ENCODE measurements at regions not wholly inside any gene's neighbourhood (a gene's known extent, or its start where the extent isn't known, plus 50 kb on each side); places are given as distances from the start of the nearest gene placed in this dataset.

- no peak for DNase-seq
Observed at GRCh38 chrX:131704136-131704695, 160.3 kb downstream of the OR13H1 start.

DNA sequence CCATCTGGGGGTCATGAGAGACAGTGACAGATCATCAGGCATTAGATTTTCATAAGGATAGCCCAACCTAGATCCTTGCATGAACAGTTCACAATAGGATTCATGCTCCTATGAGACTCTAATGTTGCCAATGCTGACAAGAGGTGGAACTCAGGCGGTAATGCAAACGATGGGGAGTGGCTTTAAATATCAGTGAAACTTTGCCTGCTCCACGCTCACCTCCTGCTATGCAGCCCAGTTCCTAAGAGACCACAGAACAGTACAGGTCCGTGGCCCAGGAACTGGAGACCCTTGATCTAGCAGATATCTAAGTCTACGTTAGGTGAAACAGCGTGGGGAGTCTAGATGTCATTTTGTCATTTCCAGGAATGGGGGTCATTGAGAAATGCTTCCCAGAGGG lies 165.7 kb downstream of the OR13H1 start:
- no peak for DNase-seq

GRCh38 chrX:131711478-131711867 lies 167.6 kb downstream of the OR13H1 start:
- no peak for DNase-seq

GRCh38 chrX:131723646-131724045 lies 179.8 kb downstream of the OR13H1 start:
- DNase-seq: no peak

DNA sequence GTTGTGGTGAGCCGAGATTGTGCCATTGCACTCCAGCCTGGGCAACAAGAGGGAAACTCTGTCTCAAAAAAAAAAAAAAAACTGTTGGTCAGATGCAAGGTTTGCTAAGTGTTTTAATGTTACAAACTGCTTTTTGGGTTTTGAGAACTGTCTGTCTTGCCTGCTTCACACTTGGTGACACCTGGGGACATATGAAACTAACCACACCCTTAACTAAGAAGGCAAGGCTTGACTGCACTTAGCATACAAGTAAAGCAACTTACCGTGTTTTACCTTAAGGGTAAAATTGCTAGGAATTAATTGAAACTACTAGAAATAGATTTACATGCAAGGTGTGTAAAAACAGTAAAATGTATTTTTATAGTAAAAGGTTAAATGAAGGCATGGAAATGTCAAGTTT lies 180.4 kb downstream of the OR13H1 start:
- no peak for DNase-seq

DNA sequence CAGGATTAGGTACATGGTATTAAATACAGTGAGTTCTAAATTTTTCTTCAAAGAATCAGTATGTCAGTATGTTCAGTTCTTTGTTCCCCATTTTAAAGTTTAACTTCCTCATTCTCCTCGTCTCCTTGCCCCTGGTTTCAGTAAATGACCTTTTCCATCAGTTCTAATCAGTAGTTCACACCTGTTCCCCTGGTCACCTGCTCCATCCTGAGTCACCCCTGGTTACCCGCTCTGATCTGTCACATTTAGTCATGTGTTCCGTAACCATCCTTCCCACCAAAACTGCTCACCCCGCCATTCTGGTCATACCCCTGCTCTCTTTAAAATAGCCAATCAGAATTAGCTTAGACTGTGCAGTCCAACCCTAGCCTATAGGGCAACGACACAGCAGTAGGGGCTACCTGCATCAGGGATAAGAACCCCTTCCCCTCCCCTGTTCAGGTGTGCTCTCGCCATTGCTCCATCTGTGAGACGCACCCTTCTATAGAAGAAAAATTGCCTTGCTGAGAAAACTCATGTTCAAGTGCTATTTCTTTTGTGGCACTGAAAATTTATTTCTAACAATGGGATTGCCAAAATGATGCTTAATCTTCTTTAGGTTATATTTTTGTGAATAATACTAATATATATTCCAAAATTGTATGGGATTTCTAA lies 181.3 kb downstream of the OR13H1 start:
- DNase-seq: no peak

DNA sequence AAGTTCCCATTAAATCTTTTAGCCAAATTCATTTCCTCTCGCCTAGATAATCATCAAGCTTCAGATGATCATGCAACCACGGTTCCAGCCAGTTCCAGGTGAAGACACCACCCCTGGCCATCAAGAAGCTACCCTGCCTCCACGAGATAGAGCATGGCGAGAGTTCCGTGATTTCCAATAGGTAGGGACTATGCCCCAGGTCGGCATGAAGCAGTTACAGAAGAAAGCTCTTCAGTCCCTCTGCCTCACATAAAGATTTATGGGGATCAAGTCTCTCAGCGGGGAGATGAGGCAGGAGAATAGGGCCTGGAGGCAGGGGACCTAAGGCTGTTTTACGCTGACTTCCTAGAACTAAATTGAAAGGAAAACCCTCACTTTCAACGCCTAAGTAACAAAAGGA lies 183.9 kb downstream of the OR13H1 start:
- no peak for DNase-seq

DNA sequence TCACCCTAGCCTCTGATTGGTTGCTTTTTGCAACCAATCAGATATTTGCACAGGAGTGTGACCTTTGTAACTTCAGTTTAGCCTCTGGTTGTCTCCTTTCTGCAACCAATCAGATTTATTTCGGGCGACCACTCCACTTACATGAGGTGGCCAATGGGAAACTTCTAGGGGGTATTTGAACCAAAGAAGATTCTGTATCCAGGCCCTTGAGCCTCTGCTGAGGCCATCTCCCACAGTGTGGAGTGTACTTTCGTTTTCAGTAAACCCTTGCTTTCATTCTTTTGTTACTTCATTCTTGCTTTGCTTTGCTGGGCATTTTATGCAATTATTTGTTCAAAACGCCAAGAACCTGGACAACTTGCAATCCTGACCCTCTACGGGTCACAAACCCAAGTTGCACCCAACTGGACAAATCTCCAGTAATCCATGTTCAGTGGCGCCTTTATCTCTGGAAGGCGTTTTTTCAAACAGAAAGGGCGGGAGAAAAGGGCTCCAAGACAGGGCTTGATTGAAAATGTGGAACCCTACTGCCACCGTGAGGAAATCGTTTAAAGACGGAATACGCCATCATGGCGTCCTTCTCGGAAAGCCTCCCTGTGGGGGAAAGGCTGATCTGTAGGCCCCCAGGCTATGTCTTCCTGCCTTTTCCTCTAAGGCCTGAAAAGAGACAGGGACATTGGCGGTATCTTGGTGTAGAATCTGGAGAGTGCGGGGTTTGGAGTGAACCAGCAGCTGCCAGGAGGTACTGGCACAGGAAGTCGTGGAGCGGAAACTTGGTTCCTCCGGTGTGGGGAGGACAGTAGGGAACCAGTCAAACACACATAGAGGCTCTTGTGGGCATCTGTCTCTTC lies 184.6 kb downstream of the OR13H1 start:
- no peak for DNase-seq

DNA sequence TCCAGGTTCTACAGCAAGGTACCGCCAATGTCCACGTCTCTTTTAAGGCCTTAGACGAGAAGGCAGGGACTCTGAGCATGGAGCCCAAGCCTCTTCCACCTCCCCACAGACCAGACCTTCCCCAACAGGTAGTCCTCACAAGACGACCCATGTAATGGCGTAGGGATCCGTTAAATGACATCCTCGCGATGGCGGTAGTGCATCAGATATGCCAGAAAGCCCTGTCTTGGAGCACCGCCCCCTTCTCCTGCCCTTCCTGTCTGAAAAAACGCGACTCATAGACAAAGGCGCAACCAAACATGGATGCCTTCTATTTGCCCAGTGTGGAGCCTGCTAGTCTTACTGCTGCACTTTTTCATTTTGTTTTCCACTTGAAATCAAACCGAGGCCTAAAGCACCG lies 185.4 kb downstream of the OR13H1 start:
- no peak for DNase-seq

- DNase-seq: no peak
Observed at GRCh38 chrX:131734621-131735020, 190.7 kb downstream of the OR13H1 start.

GRCh38 chrX:131735127-131735526 lies 191.3 kb downstream of the OR13H1 start:
- no peak for DNase-seq

- DNase-seq: no peak
Observed at GRCh38 chrX:131739823-131740222, 195.9 kb downstream of the OR13H1 start.

DNA sequence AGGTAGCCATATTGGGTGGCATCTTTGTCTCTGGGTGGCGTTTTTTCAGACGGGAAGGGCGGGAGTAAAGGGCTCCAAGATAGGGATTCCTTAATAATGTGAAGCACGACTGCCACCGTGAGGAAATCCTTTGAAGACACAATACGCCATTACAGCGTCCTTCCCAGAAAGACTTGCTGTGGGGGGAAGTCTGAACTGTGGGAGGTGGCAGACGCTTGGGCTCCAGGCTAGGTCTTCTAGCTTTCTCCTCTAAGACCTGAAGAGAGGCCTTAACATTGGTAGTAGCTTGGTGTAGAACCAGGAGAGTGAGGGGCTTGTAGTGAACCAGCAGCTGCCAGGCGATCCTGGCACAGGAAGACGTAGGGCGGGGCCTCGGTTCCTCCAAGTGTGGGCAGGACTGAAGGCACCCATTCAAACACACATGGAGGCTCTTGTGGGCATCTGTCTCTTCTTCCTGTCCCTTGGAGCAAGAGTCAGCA lies 197.3 kb downstream of the OR13H1 start:
- DNase-seq: no peak

GRCh38 chrX:131745942-131746489 lies 202.1 kb downstream of the OR13H1 start:
- DNase-seq: no peak

DNA sequence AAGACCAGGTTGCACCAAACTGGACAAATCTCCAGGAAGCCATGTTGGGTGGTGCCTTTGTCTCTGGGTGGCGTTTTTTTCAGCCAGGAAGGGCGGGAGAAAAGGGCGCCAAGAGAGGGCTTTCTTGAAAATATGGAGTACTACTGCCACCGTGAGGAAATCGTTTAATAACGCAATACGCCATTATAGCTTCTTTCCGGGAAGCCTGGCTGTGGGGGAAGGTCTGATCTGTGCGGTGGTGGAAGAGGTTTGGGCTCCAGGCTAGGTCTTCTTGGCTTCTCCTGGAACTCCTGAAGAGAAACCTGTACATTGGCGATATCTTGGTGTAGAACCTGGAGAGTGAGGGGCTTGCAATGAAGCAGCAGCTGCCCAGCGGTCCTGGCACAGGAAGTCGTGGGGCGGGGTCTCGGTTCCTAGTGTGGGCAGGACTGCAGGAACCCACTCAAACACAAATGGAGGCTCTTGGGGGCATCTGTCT lies 202.7 kb downstream of the OR13H1 start:
- DNase-seq: no peak

GRCh38 chrX:131747173-131747572 lies 203.3 kb downstream of the OR13H1 start:
- no peak for DNase-seq

DNA sequence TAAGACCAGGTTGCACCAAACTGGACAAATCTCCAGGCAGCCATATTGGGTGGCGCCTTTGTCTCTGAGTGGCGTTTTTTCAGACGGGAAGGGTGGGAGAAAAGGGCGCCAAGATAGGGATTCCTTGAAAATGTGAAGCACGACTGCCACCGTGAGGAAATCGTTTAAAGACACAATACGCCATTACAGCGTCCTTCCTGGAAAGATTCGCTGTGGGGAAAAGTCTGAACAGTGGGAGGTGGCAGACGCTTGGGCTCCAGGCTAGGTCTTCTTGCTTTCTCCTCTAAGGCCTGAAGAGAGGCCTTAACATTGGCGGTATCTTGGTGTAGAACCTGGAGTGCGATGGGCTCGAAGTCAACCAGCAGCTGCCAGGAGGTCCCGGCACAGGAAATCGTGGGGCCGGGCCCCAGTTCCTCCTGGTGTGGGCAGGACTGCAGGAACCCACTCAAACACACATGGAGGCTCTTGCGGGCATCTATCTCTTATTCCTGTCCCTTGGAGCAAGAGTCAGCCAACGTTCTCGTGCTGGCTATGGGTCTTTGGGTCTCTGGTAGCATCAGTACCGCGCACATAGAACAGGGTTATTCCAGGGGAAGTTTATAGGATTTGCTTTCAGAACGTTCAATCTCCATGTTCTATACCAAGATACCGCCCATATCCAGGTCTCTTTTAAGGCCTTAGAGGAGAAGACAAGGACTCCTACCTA lies 208.8 kb downstream of the OR13H1 start:
- DNase-seq: no peak

DNA sequence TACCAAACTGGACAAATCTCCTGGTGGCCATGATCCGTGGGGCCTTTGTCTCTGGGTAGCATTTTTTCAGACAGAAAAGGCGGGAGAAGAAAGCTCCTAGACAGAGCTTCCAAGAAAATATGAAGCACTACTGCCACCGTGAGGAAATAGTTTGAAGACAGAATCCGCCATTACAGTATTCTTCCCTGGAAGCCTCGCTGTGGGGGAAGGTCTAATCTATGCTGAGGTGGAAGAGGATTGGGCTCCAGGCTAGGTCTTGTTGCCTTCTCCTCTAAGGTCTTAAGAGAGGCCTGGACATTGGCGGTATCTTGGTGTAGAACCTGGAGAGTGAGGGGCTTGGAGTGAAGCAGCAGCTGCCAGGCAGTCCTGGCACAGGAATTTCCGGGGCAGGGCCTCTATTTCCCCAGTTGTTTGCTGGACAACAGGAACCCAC lies 218.9 kb downstream of the OR13H1 start:
- DNase-seq: no peak

GRCh38 chrX:131763674-131764073 lies 219.8 kb downstream of the OR13H1 start:
- no peak for DNase-seq

DNA sequence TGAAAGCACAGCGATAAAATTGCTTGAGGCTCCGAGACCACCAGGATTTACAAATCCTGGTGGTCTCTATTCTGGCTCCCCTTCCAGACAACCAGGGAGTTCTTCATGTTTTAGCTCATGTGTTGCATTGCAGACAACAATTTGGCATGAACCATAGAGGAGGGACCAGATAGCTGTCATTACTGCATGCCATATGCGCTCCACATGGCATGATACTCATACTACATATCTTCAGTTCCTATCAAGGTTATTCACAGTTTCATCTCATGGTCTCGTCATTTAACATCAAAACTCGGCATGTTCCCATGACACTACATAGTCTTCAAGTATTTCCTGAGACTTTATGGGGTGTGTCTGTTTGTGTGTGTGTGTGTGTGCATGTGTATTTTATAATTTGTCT lies 220.3 kb downstream of the OR13H1 start:
- no peak for DNase-seq

DNA sequence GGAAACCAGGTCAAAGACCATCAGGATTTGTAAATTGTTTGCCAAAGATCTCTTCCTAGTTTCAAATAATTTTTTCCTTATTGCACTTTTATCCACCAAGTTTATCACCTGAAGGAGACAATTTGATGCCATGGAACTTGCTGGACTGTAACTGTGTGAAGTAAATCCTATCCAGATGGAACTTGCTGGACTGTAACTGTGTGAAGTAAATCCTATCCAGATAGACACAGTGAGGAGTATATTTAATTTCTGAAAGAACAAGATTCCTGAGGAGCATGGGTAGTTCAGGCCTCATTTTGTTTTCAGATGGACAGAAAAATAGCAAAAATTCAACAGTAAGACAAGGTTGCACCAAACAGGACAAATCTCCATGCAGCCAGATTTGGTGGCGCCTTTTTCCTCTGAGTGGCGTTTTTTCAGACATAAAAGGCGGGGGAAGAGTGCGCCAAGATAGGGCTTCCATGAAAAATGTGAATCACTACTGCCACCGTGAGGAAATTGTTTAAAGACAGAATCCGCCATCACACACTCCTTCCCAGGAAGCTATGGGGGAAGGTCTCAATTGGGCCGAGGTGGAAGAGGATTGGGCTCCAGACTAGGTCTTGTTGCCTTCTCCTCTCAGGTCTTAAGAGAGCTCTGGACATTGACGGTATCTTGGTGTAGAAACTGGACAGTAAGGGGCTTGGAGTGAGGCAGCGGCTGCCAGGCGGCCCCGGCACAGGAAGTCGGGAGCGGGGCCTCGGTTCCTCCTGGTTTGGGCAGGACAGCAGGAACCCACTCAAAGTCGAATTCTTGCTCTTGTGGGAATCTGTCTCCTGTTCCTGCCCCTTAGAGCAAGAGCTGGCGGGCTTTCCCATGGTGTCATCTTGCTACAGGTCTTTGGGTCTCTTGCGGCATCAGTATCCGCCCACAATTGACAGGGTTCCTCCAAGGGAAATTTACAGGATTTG lies 234.7 kb downstream of the OR13H1 start:
- DNase-seq: no peak

DNA sequence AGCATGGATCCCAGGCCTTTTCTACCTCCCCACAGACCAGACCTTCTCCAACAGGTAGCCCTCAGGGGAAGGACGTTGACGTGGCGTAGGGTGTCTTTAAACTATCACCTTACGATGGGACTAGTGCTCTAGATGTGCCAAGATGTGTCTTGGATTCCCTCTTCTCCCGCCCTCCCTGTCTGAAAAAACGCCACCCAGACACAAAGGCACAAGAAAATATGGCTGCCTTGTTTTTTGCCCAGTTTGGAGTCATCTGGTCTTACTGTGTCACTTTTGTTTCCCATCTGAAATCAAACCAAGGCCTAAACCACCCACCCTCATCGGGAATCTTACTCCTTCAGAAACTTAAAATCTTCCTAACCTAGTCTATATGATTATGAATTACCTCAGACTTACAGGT lies 235.4 kb downstream of the OR13H1 start:
- DNase-seq: no peak
